Neuronal stem cell (in vitro differentiated cells): ENCODE measurements at regions not wholly inside any gene's neighbourhood (a gene's known extent, or its start where the extent isn't known, plus 50 kb on each side); places are given as distances from the start of the nearest gene placed in this dataset.

Experiments
- DNase-seq: peaks from one replicate; pipeline ENCODE4 v3.0.0-alpha.2; 2013; ENCODE audit warnings: low spot score
- H2AFZ ChIP-seq: one replicate; pipeline ENCODE4 v1.6.1; 2013; ENCODE audit warnings: mild to moderate bottlenecking, low read length, inconsistent platforms
- H2AK5ac ChIP-seq: 2 replicates; pipeline ENCODE4 v1.6.1; 2013; ENCODE audit warnings: low read depth, mild to moderate bottlenecking, inconsistent platforms, low read length, moderate library complexity, mixed read lengths
- H2BK120ac ChIP-seq: 2 replicates; pipeline ENCODE4 v1.6.1; 2013; ENCODE audit warnings: low read depth, mild to moderate bottlenecking, inconsistent platforms, low read length, moderate library complexity, mixed read lengths
- H2BK12ac ChIP-seq: one replicate; pipeline ENCODE4 v1.6.1; 2013; ENCODE audit warnings: low read length, inconsistent platforms
- H2BK15ac ChIP-seq: 2 replicates; pipeline ENCODE4 v1.6.1; 2013; ENCODE audit warnings: mild to moderate bottlenecking, low read length, inconsistent platforms, mixed read lengths
- H2BK5ac ChIP-seq: one replicate; pipeline ENCODE4 v1.6.1; 2013; ENCODE audit warnings: inconsistent platforms, mild to moderate bottlenecking, low read length, moderate library complexity
- H3K14ac ChIP-seq: one replicate; pipeline ENCODE4 v1.6.1; 2013; ENCODE audit warnings: low read length, inconsistent platforms
- H3K18ac ChIP-seq: 2 replicates; pipeline ENCODE4 v1.6.1; 2013; ENCODE audit warnings: low read length, inconsistent platforms
- H3K23ac ChIP-seq: 2 replicates; pipeline ENCODE4 v1.6.1; 2013; ENCODE audit warnings: low read depth, mild to moderate bottlenecking, mixed read lengths, low read length, inconsistent platforms; ENCODE audit not compliant: poor library complexity
- H3K27ac ChIP-seq: replicated peaks from 3 replicates; pipeline ENCODE4 v1.5.1; 2013; ENCODE audit warnings: low read length, inconsistent platforms
- H3K27me3 ChIP-seq, 3 experiments: 2 replicates each; pipeline ENCODE4 v1.6.1; 2013; ENCODE audit warnings: low read length in 3 of 3, mild to moderate bottlenecking in 2 of 3, inconsistent platforms in 1 of 3, low read depth in 1 of 3, mixed read lengths in 1 of 3, moderate library complexity in 1 of 3; ENCODE audit not compliant: control insufficient read depth in 3 of 3, insufficient read depth in 3 of 3
- H3K36me3 ChIP-seq, 2 donors: replicated peaks in 1 of 2; 2 replicates each; pipeline ENCODE4 v1.6.1; 2013; ENCODE audit warnings: low read length in 2 of 2; ENCODE audit not compliant: control insufficient read depth in 2 of 2, insufficient read depth in 2 of 2
- H3K4ac ChIP-seq: 2 replicates; pipeline ENCODE4 v1.6.1; 2013; ENCODE audit warnings: inconsistent platforms, mild to moderate bottlenecking, low read length, moderate library complexity
- H3K4me1 ChIP-seq, 2 donors: 1 replicate in 1 of 2; 2 replicates in 1 of 2; pipeline ENCODE4 v1.6.1; 2013; ENCODE audit warnings: low read length in 2 of 2, low read depth in 1 of 2; ENCODE audit not compliant: control insufficient read depth in 2 of 2, insufficient read depth in 1 of 2
- H3K4me2 ChIP-seq: one replicate; pipeline ENCODE4 v1.6.1; 2013; ENCODE audit warnings: mild to moderate bottlenecking, low read length, inconsistent platforms; ENCODE audit not compliant: insufficient read depth, poor library complexity, severe bottlenecking
- H3K4me3 ChIP-seq, 2 donors: 2 replicates each; pipeline ENCODE4 v1.5.1; 2013; ENCODE audit warnings: low read length in 2 of 2, mild to moderate bottlenecking in 2 of 2, inconsistent platforms in 1 of 2, moderate library complexity in 1 of 2
- H3K79me1 ChIP-seq: one replicate; pipeline ENCODE4 v1.6.1; 2013; ENCODE audit warnings: low read depth, mild to moderate bottlenecking, inconsistent platforms, low read length, moderate library complexity
- H3K9ac ChIP-seq: one replicate; pipeline ENCODE4 v1.6.1; 2013; ENCODE audit warnings: mild to moderate bottlenecking, low read depth, low read length, inconsistent platforms; ENCODE audit not compliant: poor library complexity
- H3K9me3 ChIP-seq, 2 donors: replicated peaks in 1 of 2; 2 replicates each; pipeline versions ENCODE3 to v1.6.1; 2013; ENCODE audit warnings: low read length in 2 of 2, mild to moderate bottlenecking in 2 of 2, inconsistent platforms in 1 of 2, low read depth in 1 of 2, mixed read lengths in 1 of 2, moderate library complexity in 1 of 2; ENCODE audit not compliant: control insufficient read depth in 2 of 2, insufficient read depth in 1 of 2
- H4K8ac ChIP-seq: one replicate; pipeline ENCODE4 v1.6.1; 2013; ENCODE audit warnings: low read depth, mild to moderate bottlenecking, inconsistent platforms, low read length, moderate library complexity
- H4K91ac ChIP-seq: one replicate; pipeline ENCODE4 v1.6.1; 2013; ENCODE audit warnings: low read length, low read depth, mild to moderate bottlenecking, inconsistent platforms; ENCODE audit not compliant: poor library complexity
- WGBS, 2 donors: extraction: QIAGEN DNeasy Blood & Tissue Kit; methylation state at CpG; one replicate each; pipeline ENCODE4 v1.1.7; 2013; ENCODE audit warnings: missing lambda C conversion rate in 2 of 2, mixed read lengths in 1 of 2; ENCODE audit not compliant: insufficient read length in 2 of 2, insufficient replicate concordance in 1 of 2; ENCODE audit errors: extremely low coverage in 2 of 2; 5-methylcytosine and 5-hydroxymethylcytosine counted together

GRCh38 chr4:58510652-58511051 is 1400.5 kb upstream of the IGFBP7 start:
- H2BK120ac ChIP-seq = no peak overlapping the region
- no peaks in the 10 kb centered on the region for H3K27me3 ChIP-seq
- H2BK15ac ChIP-seq = no peak overlapping the region
- no peaks in the 10 kb centered on the region for H3K9me3 ChIP-seq
- no peak for DNase-seq
- no peak overlapping the region for H3K4ac ChIP-seq
- H3K23ac ChIP-seq = no peak overlapping the region
- WGBS, 2 donors = no CpG with 5 or more reads among the region's 2 CpGs
- H3K4me1 ChIP-seq = peaks cover 0 to 2% of the 10 kb centered on the region in 2 donors
- no peaks in the 10 kb centered on the region for H3K79me1 ChIP-seq
- no peak overlapping the region for H3K27ac ChIP-seq
- no peak overlapping the region for H2AK5ac ChIP-seq
- H3K4me3 ChIP-seq = no peak overlapping the region
- H3K9ac ChIP-seq = no peak overlapping the region
- no peak overlapping the region for H4K8ac ChIP-seq
- no peak overlapping the region for H2BK5ac ChIP-seq
- no peak overlapping the region for H3K18ac ChIP-seq
- H2BK12ac ChIP-seq = no peak overlapping the region
- H3K36me3 ChIP-seq = no peaks in the 10 kb centered on the region
- H2AFZ ChIP-seq = no peak overlapping the region
- no peak overlapping the region for H4K91ac ChIP-seq
- no peak overlapping the region for H3K14ac ChIP-seq
- H3K4me2 ChIP-seq = no peak overlapping the region

GRCh38 chr4:58507079-58507478 is 1396.9 kb upstream of the IGFBP7 start:
- no peaks in the 10 kb centered on the region for H3K27me3 ChIP-seq
- H3K9ac ChIP-seq = no peak overlapping the region
- H2AK5ac ChIP-seq = no peak overlapping the region
- H3K9me3 ChIP-seq = no peaks in the 10 kb centered on the region
- H2BK12ac ChIP-seq = no peak overlapping the region
- H3K27ac ChIP-seq = no peak overlapping the region
- no peak overlapping the region for H3K4me3 ChIP-seq
- no peak overlapping the region for H3K23ac ChIP-seq
- no peaks in the 10 kb centered on the region for H3K79me1 ChIP-seq
- H3K36me3 ChIP-seq = no peaks in the 10 kb centered on the region
- no peak overlapping the region for H3K14ac ChIP-seq
- WGBS, 2 donors = no CpG with 5 or more reads among the region's 4 CpGs
- H3K4me1 ChIP-seq = peaks cover 0 to 2% of the 10 kb centered on the region in 2 donors
- H2BK15ac ChIP-seq = no peak overlapping the region
- no peak overlapping the region for H2BK120ac ChIP-seq
- H2BK5ac ChIP-seq = no peak overlapping the region
- no peak overlapping the region for H4K91ac ChIP-seq
- DNase-seq = no peak
- no peak overlapping the region for H2AFZ ChIP-seq
- H3K4ac ChIP-seq = no peak overlapping the region
- no peak overlapping the region for H3K18ac ChIP-seq
- peak overlapping the region; percentile 11 for H3K4me2 ChIP-seq
- H4K8ac ChIP-seq = no peak overlapping the region

- Histone ChIP-seq H2BK5ac (no peak overlapping the region), H2AK5ac (no peak overlapping the region), H4K91ac (no peak overlapping the region), H3K14ac (no peak overlapping the region), H3K4me1 (no peaks in the 10 kb centered on the region), H3K27ac (no peak overlapping the region), H2BK12ac (no peak overlapping the region), H3K27me3 (no peaks in the 10 kb centered on the region), H3K4me3 (no peak overlapping the region), H3K79me1 (no peaks in the 10 kb centered on the region), H3K18ac (no peak overlapping the region), H4K8ac (no peak overlapping the region), H3K4me2 (no peak overlapping the region), H3K9me3 (no peaks in the 10 kb centered on the region), H3K4ac (no peak overlapping the region), H3K23ac (no peak overlapping the region), H3K36me3 (no peaks in the 10 kb centered on the region), H2BK15ac (no peak overlapping the region), H2BK120ac (no peak overlapping the region), H3K9ac (no peak overlapping the region), H2AFZ (no peak overlapping the region)
- no peak for DNase-seq
- no CpG with 5 or more reads among the region's 2 CpGs for WGBS, 2 donors
Measured at GRCh38 chr4:58502839-58503238, 1392.7 kb upstream of the IGFBP7 start.

GRCh38 chr4:58499182-58499581 is 1389.0 kb upstream of the IGFBP7 start:
- Histone ChIP-seq H2BK12ac (no peak overlapping the region), H3K14ac (no peak overlapping the region), H2AK5ac (no peak overlapping the region), H3K27ac (no peak overlapping the region), H2BK120ac (no peak overlapping the region), H2BK15ac (no peak overlapping the region), H2AFZ (no peak overlapping the region), H2BK5ac (no peak overlapping the region), H3K27me3 (no peaks in the 10 kb centered on the region), H4K91ac (no peak overlapping the region), H3K36me3 (no peaks in the 10 kb centered on the region), H3K18ac (no peak overlapping the region), H3K4me3 (no peak overlapping the region), H3K23ac (no peak overlapping the region), H3K4me2 (no peak overlapping the region), H3K79me1 (no peaks in the 10 kb centered on the region), H3K4me1 (no peaks in the 10 kb centered on the region), H4K8ac (no peak overlapping the region), H3K9me3 (peaks cover 0 to 3% of the 10 kb centered on the region in 2 donors), H3K9ac (no peak overlapping the region), H3K4ac (no peak overlapping the region)
- no peak for DNase-seq
